WI38 (cell line): ENCODE measurements at regions not wholly inside any gene's neighbourhood (a gene's known extent, or its start where the extent isn't known, plus 50 kb on each side); places are given as distances from the start of the nearest gene placed in this dataset.

Experiments used
- H3K4me3 ChIP-seq: 2 replicates; pipeline ENCODE4 v1.5.1; 2011; ENCODE audit warnings: low read depth, mild to moderate bottlenecking, control low read depth, low read length
- CTCF ChIP-seq: IDR thresholded peaks from 2 replicates; pipeline ENCODE4 v1.5.1; 2012; ENCODE audit warnings: low read depth, mild to moderate bottlenecking, control low read depth, low read length

- no peak for TF ChIP-seq CTCF
- no peak overlapping the region for H3K4me3 ChIP-seq
Measured at GRCh38 chr12:22740656-22741355, 115.8 kb downstream of the ETNK1 start.

GRCh38 chr12:22743700-22744099, 118.7 kb downstream of the ETNK1 start:
- no peak for TF ChIP-seq CTCF
- no peak overlapping the region for H3K4me3 ChIP-seq

GRCh38 chr12:22744197-22744596, 119.2 kb downstream of the ETNK1 start:
- TF ChIP-seq CTCF = no peak
- no peak overlapping the region for H3K4me3 ChIP-seq

GRCh38 chr12:22746720-22747119, 121.7 kb downstream of the ETNK1 start:
- no peak for TF ChIP-seq CTCF
- no peak overlapping the region for H3K4me3 ChIP-seq

- H3K4me3 ChIP-seq = no peak overlapping the region
- TF ChIP-seq CTCF = no peak
Measured at GRCh38 chr12:22755629-22756028, 130.7 kb downstream of the ETNK1 start.

- TF ChIP-seq CTCF = no peak
- H3K4me3 ChIP-seq = no peak overlapping the region
Measured at GRCh38 chr12:22759769-22760674, 135.1 kb downstream of the ETNK1 start.
